ENCODE measurements at regions not wholly inside any gene's neighbourhood (a gene's known extent, or its start where the extent isn't known, plus 50 kb on each side); places are given as distances from the start of the nearest gene placed in this dataset.

GRCh38 chr1:69215883-69216282 lies 351.8 kb upstream of the LRRC7 start:
- CTCF ChIA-PET = no interaction called here
- TF ChIP-seq CTCF (IDR thresholded peaks at IDR 0.05; ENCODE audit: low read depth, low read length) = no peak
- POLR2A ChIA-PET = no interaction called here
- no peaks in the 10 kb centered on the region for H3K27me3 ChIP-seq (ENCODE audit: control insufficient read depth, insufficient read depth, low read length)
- H3K4me3 ChIP-seq (ENCODE audit: low read depth, low read length) = no peak overlapping the region
- no peak overlapping the region for H3K27ac ChIP-seq (ENCODE audit: low read depth, low read length)
- DNase-seq (ENCODE audit: low read depth, low spot score) = no peak
- no peaks in the 10 kb centered on the region for H3K9me3 ChIP-seq (ENCODE audit: control insufficient read depth, insufficient read depth, low read length)

- no peaks in the 10 kb centered on the region for H3K9me3 ChIP-seq (ENCODE audit: control insufficient read depth, insufficient read depth, low read length)
- no peak for TF ChIP-seq CTCF (IDR thresholded peaks at IDR 0.05; ENCODE audit: low read depth, low read length)
- H3K27me3 ChIP-seq (ENCODE audit: control insufficient read depth, insufficient read depth, low read length) = no peaks in the 10 kb centered on the region
- ChIA-PET CTCF (no interaction called here), POLR2A (no interaction called here)
- H3K27ac ChIP-seq (ENCODE audit: low read depth, low read length) = no peak overlapping the region
- DNase-seq (ENCODE audit: low read depth, low spot score) = no peak
- H3K4me3 ChIP-seq (ENCODE audit: low read depth, low read length) = no peak overlapping the region
Measured at GRCh38 chr1:69220672-69221071, 347.1 kb upstream of the LRRC7 start.

- H3K4me3 ChIP-seq (ENCODE audit: low read depth, low read length) = no peak overlapping the region
- no peaks in the 10 kb centered on the region for H3K9me3 ChIP-seq (ENCODE audit: control insufficient read depth, insufficient read depth, low read length)
- 0 out of 2 replicates have a peak, but pooled peaks have one; percentile 6 for TF ChIP-seq CTCF (IDR thresholded peaks at IDR 0.05; ENCODE audit: low read depth, low read length)
- CTCF ChIA-PET = no interaction called here
- DNase-seq (ENCODE audit: low read depth, low spot score) = no peak
- no peak overlapping the region for H3K27ac ChIP-seq (ENCODE audit: low read depth, low read length)
- POLR2A ChIA-PET = no interaction called here
- H3K27me3 ChIP-seq (ENCODE audit: control insufficient read depth, insufficient read depth, low read length) = no peaks in the 10 kb centered on the region
Measured at GRCh38 chr1:69221524-69221923, 346.2 kb upstream of the LRRC7 start.

GRCh38 chr1:69223156-69223555 lies 344.6 kb upstream of the LRRC7 start:
- no peak for TF ChIP-seq CTCF (IDR thresholded peaks at IDR 0.05; ENCODE audit: low read depth, low read length)
- CTCF ChIA-PET = no interaction called here
- DNase-seq (ENCODE audit: low read depth, low spot score) = no peak

GRCh38 chr1:69228501-69228900 lies 339.2 kb upstream of the LRRC7 start:
- DNase-seq (ENCODE audit: low read depth, low spot score) = no peak
- Histone ChIP-seq H3K9me3 (ENCODE audit: control insufficient read depth, insufficient read depth, low read length) (no peaks in the 10 kb centered on the region), H3K4me3 (ENCODE audit: low read depth, low read length) (no peak overlapping the region), H3K27ac (ENCODE audit: low read depth, low read length) (no peak overlapping the region), H3K27me3 (ENCODE audit: control insufficient read depth, insufficient read depth, low read length) (no peaks in the 10 kb centered on the region)
- ChIA-PET CTCF (no interaction called here), POLR2A (no interaction called here)
- no peak for TF ChIP-seq CTCF (IDR thresholded peaks at IDR 0.05; ENCODE audit: low read depth, low read length)

More at GRCh38 chr1:69223156-69223555, 344.6 kb upstream of the LRRC7 start:
- H3K27me3 ChIP-seq (ENCODE audit: control insufficient read depth, insufficient read depth, low read length) = no peaks in the 10 kb centered on the region
- POLR2A ChIA-PET = no interaction called here
- no peaks in the 10 kb centered on the region for H3K9me3 ChIP-seq (ENCODE audit: control insufficient read depth, insufficient read depth, low read length)
- no peak overlapping the region for H3K4me3 ChIP-seq (ENCODE audit: low read depth, low read length)
- no peak overlapping the region for H3K27ac ChIP-seq (ENCODE audit: low read depth, low read length)
